ENCODE measurements at regions not wholly inside any gene's neighbourhood (a gene's known extent, or its start where the extent isn't known, plus 50 kb on each side); places are given as distances from the start of the nearest gene placed in this dataset.

- no peaks in the 10 kb centered on the region for H4K20me1 ChIP-seq (ENCODE audit: insufficient read depth, poor library complexity, severe bottlenecking)
- H3K79me2 ChIP-seq = no peaks in the 10 kb centered on the region
- no peak overlapping the region for H3K27ac ChIP-seq
- TF ChIP-seq EZH2 (IDR thresholded peaks at IDR 0.05; ENCODE audit: borderline replicate concordance) (no peak), CTCF (IDR thresholded peaks at IDR 0.05; ENCODE audit: poor library complexity) (no peak)
- no peaks in the 10 kb centered on the region for H3K9me3 ChIP-seq (ENCODE audit: low read depth)
- H3K9me2 ChIP-seq (replicated peaks; ENCODE audit: insufficient read depth) = no peaks in the 10 kb centered on the region
- H3K4me3 ChIP-seq = no peak overlapping the region
- 87% methylated on average over 2 of the region's 2 CpGs for WGBS (ENCODE audit: low lambda C conversion rate, missing lambda C conversion rate)
- H3K27me3 ChIP-seq = peaks cover 7% of the 10 kb centered on the region
- H3K4me2 ChIP-seq = peak overlapping the region; percentile 46
- no peaks in the 10 kb centered on the region for H3K4me1 ChIP-seq (ENCODE audit: insufficient read depth)
- no peaks in the 10 kb centered on the region for H3K36me3 ChIP-seq (replicated peaks; ENCODE audit: insufficient read depth, low read depth)
- DNase-seq (ENCODE audit: low spot score) = no peak
- H2AFZ ChIP-seq = no peak overlapping the region
Measured at GRCh38 chr13:50140153-50140552, 124.9 kb downstream of the KCNRG start.

- no peaks in the 10 kb centered on the region for H3K4me1 ChIP-seq (ENCODE audit: insufficient read depth)
- no peak for DNase-seq (ENCODE audit: low spot score)
- no peak overlapping the region for H3K4me3 ChIP-seq
- H2AFZ ChIP-seq = peak overlapping the region; percentile 14
- peaks cover under 1% of the 10 kb centered on the region for H3K27me3 ChIP-seq
- H4K20me1 ChIP-seq (ENCODE audit: insufficient read depth, poor library complexity, severe bottlenecking) = no peaks in the 10 kb centered on the region
- WGBS (ENCODE audit: low lambda C conversion rate, missing lambda C conversion rate) = 31% methylated on average over 14 of the region's 14 CpGs
- H3K9me3 ChIP-seq (ENCODE audit: low read depth) = no peaks in the 10 kb centered on the region
- peak overlapping the region; percentile 46 for H3K4me2 ChIP-seq
- no peaks in the 10 kb centered on the region for H3K9me2 ChIP-seq (replicated peaks; ENCODE audit: insufficient read depth)
- no peak overlapping the region for H3K27ac ChIP-seq
- H3K36me3 ChIP-seq (replicated peaks; ENCODE audit: insufficient read depth, low read depth) = no peaks in the 10 kb centered on the region
- H3K79me2 ChIP-seq = no peaks in the 10 kb centered on the region
- TF ChIP-seq CTCF (IDR thresholded peaks at IDR 0.05; ENCODE audit: poor library complexity) = no peak
- TF ChIP-seq EZH2phosphoT487 (IDR thresholded peaks at IDR 0.05; ENCODE audit: low read depth, severe bottlenecking, unreplicated experiment) = no peak
- TF ChIP-seq EZH2 (IDR thresholded peaks at IDR 0.05; ENCODE audit: borderline replicate concordance) = no peak
Measured at GRCh38 chr13:50140581-50141374, 125.5 kb downstream of the KCNRG start.

- no peak overlapping the region for H3K4me3 ChIP-seq
- peak overlapping the region; percentile 46 for H3K4me2 ChIP-seq
- H3K79me2 ChIP-seq = no peaks in the 10 kb centered on the region
- H3K9me3 ChIP-seq (ENCODE audit: low read depth) = no peaks in the 10 kb centered on the region
- 86% methylated on average over 2 of the region's 2 CpGs for WGBS (ENCODE audit: low lambda C conversion rate, missing lambda C conversion rate)
- no peak overlapping the region for H3K27ac ChIP-seq
- no peaks in the 10 kb centered on the region for H3K9me2 ChIP-seq (replicated peaks; ENCODE audit: insufficient read depth)
- H3K4me1 ChIP-seq (ENCODE audit: insufficient read depth) = no peaks in the 10 kb centered on the region
- H2AFZ ChIP-seq = peak overlapping the region; percentile 14
- no peak for TF ChIP-seq EZH2 (IDR thresholded peaks at IDR 0.05; ENCODE audit: borderline replicate concordance)
- TF ChIP-seq CTCF (IDR thresholded peaks at IDR 0.05; ENCODE audit: poor library complexity) = no peak
- no peak for TF ChIP-seq EZH2phosphoT487 (IDR thresholded peaks at IDR 0.05; ENCODE audit: low read depth, severe bottlenecking, unreplicated experiment)
- no peaks in the 10 kb centered on the region for H3K27me3 ChIP-seq
- no peaks in the 10 kb centered on the region for H3K36me3 ChIP-seq (replicated peaks; ENCODE audit: insufficient read depth, low read depth)
- H4K20me1 ChIP-seq (ENCODE audit: insufficient read depth, poor library complexity, severe bottlenecking) = no peaks in the 10 kb centered on the region
- no peak for DNase-seq (ENCODE audit: low spot score)
Measured at GRCh38 chr13:50141375-50141975, 126.2 kb downstream of the KCNRG start.

All from hepatocyte (in vitro differentiated cells).